CD4-positive, CD25-positive, alpha-beta regulatory T cell (primary cell): ENCODE measurements at regions not wholly inside any gene's neighbourhood (a gene's known extent, or its start where the extent isn't known, plus 50 kb on each side); places are given as distances from the start of the nearest gene placed in this dataset.

ENCODE experiments used
- ATAC-seq, 2 donors: fragments of 150-1000 bp; cut with Tn5 transposase; one replicate each; pipeline ENCODE4 v1.10.0; 2021; ENCODE audit warnings: low read depth in 2 of 2, moderate number of reproducible peaks in 2 of 2, moderate library complexity in 1 of 2
- DNase-seq, 3 donors: peaks; one replicate each; pipeline versions ENCODE4 v3.0.0 to v3.0.0-alpha.2; 2012 to 2022; ENCODE audit warnings: mixed read lengths in 1 of 3
- H3K27ac ChIP-seq: one replicate; pipeline ENCODE4 v1.7.0; 2013; ENCODE audit warnings: mild to moderate bottlenecking, low read length; ENCODE audit not compliant: insufficient read depth, poor library complexity, severe bottlenecking
- H3K27me3 ChIP-seq: one replicate; pipeline ENCODE4 v1.7.0; 2013; ENCODE audit warnings: low read length; ENCODE audit not compliant: control insufficient read depth, insufficient read depth
- H3K36me3 ChIP-seq: one replicate; pipeline ENCODE4 v1.7.0; 2013; ENCODE audit warnings: mild to moderate bottlenecking, low read length, moderate library complexity; ENCODE audit not compliant: control insufficient read depth, insufficient read depth
- H3K4me1 ChIP-seq: 2 replicates; pipeline ENCODE4 v1.7.0; 2013; ENCODE audit warnings: mild to moderate bottlenecking, low read length; ENCODE audit not compliant: insufficient read depth, control insufficient read depth, poor library complexity, severe bottlenecking
- H3K4me3 ChIP-seq: one replicate; pipeline ENCODE4 v1.7.0; 2013; ENCODE audit warnings: low read depth, mild to moderate bottlenecking, low read length, moderate library complexity
- H3K9me3 ChIP-seq, 2 experiments: 1 replicate in 1 of 2; 2 replicates in 1 of 2; pipeline ENCODE4 v1.7.0; 2013; ENCODE audit warnings: low read length in 2 of 2, mild to moderate bottlenecking in 1 of 2, moderate library complexity in 1 of 2; ENCODE audit not compliant: control insufficient read depth in 2 of 2
- H3K27ac Mint-ChIP-seq, 3 donors: one replicate each; pipeline ENCODE4 v1.8.0; 2020 to 2022; ENCODE audit warnings: mild to moderate bottlenecking in 3 of 3, mixed read lengths in 3 of 3, moderate library complexity in 2 of 3
- H3K27me3 Mint-ChIP-seq: one replicate; pipeline ENCODE4 v1.8.0; 2022; ENCODE audit warnings: mild to moderate bottlenecking, mixed read lengths
- H3K36me3 Mint-ChIP-seq: one replicate; pipeline ENCODE4 v1.8.0; 2020; ENCODE audit warnings: mixed read lengths
- H3K4me1 Mint-ChIP-seq, 4 donors: one replicate each; pipeline ENCODE4 v1.8.0; 2020 to 2022; ENCODE audit warnings: mixed read lengths in 4 of 4, mild to moderate bottlenecking in 1 of 4
- H3K4me3 Mint-ChIP-seq, 4 donors: one replicate each; pipeline ENCODE4 v1.8.0; 2020 to 2022; ENCODE audit warnings: mild to moderate bottlenecking in 4 of 4, mixed read lengths in 4 of 4, moderate library complexity in 3 of 4
- H3K9me3 Mint-ChIP-seq, 7 donors: one replicate each; pipeline ENCODE4 v1.8.0; 2020 to 2022; ENCODE audit warnings: mixed read lengths in 7 of 7, mild to moderate bottlenecking in 3 of 7, moderate library complexity in 2 of 7

DNA sequence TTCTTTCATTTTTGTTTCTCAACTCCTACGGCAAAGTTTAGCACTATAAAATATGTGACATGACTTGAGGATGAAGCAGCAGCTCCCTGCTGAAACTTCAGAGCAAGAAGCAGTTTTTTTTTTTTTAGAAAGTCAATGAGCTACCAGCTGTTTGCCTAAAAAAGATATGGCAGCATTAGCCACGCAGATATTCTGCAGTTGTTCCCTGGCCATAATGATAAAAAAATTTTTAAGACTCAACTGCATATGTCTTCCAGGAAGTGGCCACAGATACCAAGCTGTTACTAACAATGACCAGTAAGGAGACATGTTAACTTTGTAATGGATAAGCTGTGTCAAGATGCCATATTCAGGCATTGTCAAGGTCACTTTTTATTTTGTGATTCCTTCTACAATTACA, 319.6 kb upstream of the CDH11 start:
- H3K4me3 Mint-ChIP-seq = no peak overlapping the region
- H3K36me3 Mint-ChIP-seq = no peaks in the 10 kb centered on the region
- peaks cover 1 to 27% (median 5%) of the 10 kb centered on the region in 7 donors for H3K9me3 Mint-ChIP-seq
- H3K4me1 Mint-ChIP-seq = no peaks in the 10 kb centered on the region
- Histone ChIP-seq H3K4me1 (no peaks in the 10 kb centered on the region), H3K9me3 (no peaks in the 10 kb centered on the region), H3K27me3 (no peaks in the 10 kb centered on the region), H3K27ac (no peak overlapping the region), H3K36me3 (no peaks in the 10 kb centered on the region), H3K4me3 (no peak overlapping the region)
- ATAC-seq (no peak), DNase-seq (no peak)
- no peaks in the 10 kb centered on the region for H3K27me3 Mint-ChIP-seq
- H3K27ac Mint-ChIP-seq = no peak overlapping the region

DNA sequence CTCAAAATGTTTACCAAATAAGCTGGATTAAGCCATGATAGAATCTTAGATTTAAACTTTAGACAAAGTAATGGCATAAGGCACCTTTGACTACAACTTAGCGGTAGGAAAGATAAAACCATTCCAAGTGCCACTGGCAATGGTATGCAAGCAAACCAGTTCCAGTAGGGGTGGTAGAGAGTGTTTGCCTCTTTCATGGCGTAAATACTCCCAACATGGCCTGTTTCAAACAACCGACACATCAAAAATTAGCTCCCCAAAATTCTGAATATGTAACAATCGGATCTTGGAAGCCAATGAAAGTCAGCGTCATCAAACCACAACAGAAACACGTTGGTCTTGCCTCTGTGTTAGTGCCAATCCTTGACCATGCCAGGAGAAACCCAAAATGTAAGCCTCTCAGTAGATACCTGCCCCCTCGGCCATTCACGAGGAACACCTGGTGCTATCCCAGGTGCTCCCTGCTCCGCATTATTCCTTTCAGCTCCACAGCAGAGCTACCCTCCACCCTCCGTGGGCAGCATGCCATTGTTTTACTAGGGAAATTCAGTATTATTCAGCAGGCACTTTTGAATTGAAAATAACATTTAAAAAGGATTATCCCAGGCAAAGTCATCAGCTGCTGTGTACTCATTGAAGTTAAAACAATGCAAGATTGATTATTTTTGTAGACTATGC, 307.8 kb upstream of the CDH11 start:
- no peak overlapping the region for H3K4me3 ChIP-seq
- Mint-ChIP-seq H3K27me3 (no peaks in the 10 kb centered on the region), H3K27ac (no peak overlapping the region), H3K4me3 (no peak overlapping the region), H3K9me3 (peaks cover 0 to 31% (median 5%) of the 10 kb centered on the region in 7 donors), H3K36me3 (no peaks in the 10 kb centered on the region), H3K4me1 (no peaks in the 10 kb centered on the region)
- no peaks in the 10 kb centered on the region for H3K9me3 ChIP-seq
- DNase-seq (no peak), ATAC-seq (no peak)
- no peaks in the 10 kb centered on the region for H3K27me3 ChIP-seq
- H3K36me3 ChIP-seq = no peaks in the 10 kb centered on the region
- H3K27ac ChIP-seq = no peak overlapping the region
- no peaks in the 10 kb centered on the region for H3K4me1 ChIP-seq

DNA sequence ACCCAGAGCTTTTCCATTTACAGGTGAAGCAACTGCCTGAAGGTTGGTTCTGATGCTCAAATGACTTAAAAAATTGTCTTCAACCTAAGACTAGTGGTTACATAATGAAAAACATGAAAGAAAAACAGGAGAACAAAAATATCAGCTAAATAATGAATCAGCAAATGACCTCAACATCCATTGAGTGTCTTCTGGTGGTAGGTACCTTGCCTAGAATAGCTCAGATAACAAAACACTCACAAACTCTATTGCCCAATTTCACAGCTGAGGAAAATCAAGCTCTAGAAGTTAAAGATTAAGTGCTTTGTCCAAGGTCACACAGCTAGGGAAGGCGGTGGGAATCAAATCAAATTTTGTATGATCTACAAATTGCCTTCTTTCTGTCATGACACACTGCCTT, 304.6 kb upstream of the CDH11 start:
- DNase-seq (no peak), ATAC-seq (no peak)
- H3K27me3 Mint-ChIP-seq = no peaks in the 10 kb centered on the region
- Histone ChIP-seq H3K36me3 (no peaks in the 10 kb centered on the region), H3K9me3 (no peaks in the 10 kb centered on the region), H3K4me3 (no peak overlapping the region), H3K4me1 (no peaks in the 10 kb centered on the region), H3K27me3 (no peaks in the 10 kb centered on the region), H3K27ac (no peak overlapping the region)
- no peaks in the 10 kb centered on the region for H3K36me3 Mint-ChIP-seq
- H3K4me3 Mint-ChIP-seq = no peak overlapping the region
- peaks cover 0 to 29% (median 5%) of the 10 kb centered on the region in 7 donors for H3K9me3 Mint-ChIP-seq
- no peaks in the 10 kb centered on the region for H3K4me1 Mint-ChIP-seq
- H3K27ac Mint-ChIP-seq = no peak overlapping the region

DNA sequence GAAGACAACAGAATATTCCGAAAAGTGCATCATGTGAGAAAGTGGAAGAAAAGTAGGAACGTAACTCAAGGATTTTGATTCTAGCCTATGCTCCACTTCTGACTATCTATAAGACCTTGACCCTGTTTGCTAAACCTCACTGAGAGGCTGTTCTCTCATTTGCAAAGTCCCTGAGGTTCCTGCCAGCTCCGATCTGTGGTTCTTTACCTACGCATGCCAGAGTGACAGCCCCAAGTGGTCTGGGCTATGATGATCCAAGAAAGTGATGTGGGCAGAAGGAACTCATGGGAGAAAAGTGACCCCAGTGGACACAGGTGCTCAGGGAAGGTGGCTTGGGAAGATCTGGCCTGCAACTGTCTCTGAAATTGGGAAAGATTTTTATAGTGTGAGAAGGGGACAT, 301.1 kb upstream of the CDH11 start:
- Mint-ChIP-seq H3K36me3 (no peaks in the 10 kb centered on the region), H3K27me3 (no peaks in the 10 kb centered on the region), H3K4me1 (no peaks in the 10 kb centered on the region), H3K4me3 (no peak overlapping the region), H3K27ac (no peak overlapping the region), H3K9me3 (peaks cover 0 to 36% (median 8%) of the 10 kb centered on the region in 7 donors)
- DNase-seq = no peak
- ATAC-seq = no peak
- H3K9me3 ChIP-seq = no peaks in the 10 kb centered on the region
- H3K4me1 ChIP-seq = no peaks in the 10 kb centered on the region
- H3K36me3 ChIP-seq = no peaks in the 10 kb centered on the region
- H3K4me3 ChIP-seq = no peak overlapping the region
- H3K27me3 ChIP-seq = no peaks in the 10 kb centered on the region
- H3K27ac ChIP-seq = no peak overlapping the region

DNA sequence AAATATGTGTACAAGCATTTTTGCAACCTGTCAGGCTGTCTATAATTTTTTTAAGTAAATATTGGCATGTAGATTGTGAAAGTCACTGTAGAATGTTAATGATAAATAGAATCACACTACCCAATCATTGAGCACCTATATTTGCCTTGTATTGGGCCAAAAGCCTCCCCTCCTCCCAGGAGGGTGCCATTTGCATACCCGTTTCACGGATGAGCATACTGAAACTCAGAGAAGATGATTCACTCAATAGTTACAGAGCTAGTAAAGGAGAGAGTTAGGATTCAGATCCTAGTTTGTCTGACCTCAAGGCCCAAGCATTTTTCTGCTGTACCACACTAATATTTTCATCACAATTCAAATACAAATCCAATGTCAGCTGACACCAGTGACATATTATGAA, 299.7 kb upstream of the CDH11 start:
- Histone ChIP-seq H3K27ac (no peak overlapping the region), H3K4me1 (no peaks in the 10 kb centered on the region), H3K36me3 (no peaks in the 10 kb centered on the region), H3K9me3 (no peaks in the 10 kb centered on the region), H3K4me3 (no peak overlapping the region), H3K27me3 (no peaks in the 10 kb centered on the region)
- Mint-ChIP-seq H3K27me3 (no peaks in the 10 kb centered on the region), H3K4me1 (no peaks in the 10 kb centered on the region), H3K36me3 (no peaks in the 10 kb centered on the region), H3K4me3 (no peak overlapping the region), H3K9me3 (peaks cover 0 to 35% (median 8%) of the 10 kb centered on the region in 7 donors), H3K27ac (no peak overlapping the region)
- ATAC-seq (no peak), DNase-seq (no peak)

DNA sequence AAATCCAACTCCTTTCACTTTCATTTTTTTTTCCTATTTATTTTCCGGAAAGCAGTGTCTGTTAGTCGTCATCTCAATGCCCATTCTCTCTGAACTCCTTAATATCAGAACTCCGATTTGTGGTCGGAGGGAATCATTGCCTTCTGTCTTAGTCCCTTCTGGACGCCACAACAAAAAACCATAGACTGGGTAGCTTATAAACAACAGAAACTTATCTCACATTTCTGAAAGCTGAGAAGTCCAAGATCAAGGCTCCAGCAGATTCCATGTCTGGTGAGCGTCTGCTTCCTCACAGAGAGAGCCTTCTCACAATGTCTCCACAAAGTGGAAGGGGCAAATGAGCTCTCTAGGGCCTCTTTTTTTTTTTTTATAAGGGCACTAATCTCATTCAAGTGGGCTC, 296.6 kb upstream of the CDH11 start:
- ATAC-seq (no peak), DNase-seq (no peak)
- Mint-ChIP-seq H3K4me3 (no peak overlapping the region), H3K9me3 (peaks cover 0 to 22% (median 9%) of the 10 kb centered on the region in 7 donors), H3K4me1 (no peaks in the 10 kb centered on the region), H3K36me3 (no peaks in the 10 kb centered on the region), H3K27ac (no peak overlapping the region), H3K27me3 (no peaks in the 10 kb centered on the region)
- Histone ChIP-seq H3K4me1 (no peaks in the 10 kb centered on the region), H3K9me3 (no peaks in the 10 kb centered on the region), H3K27ac (no peak overlapping the region), H3K4me3 (no peak overlapping the region), H3K36me3 (no peaks in the 10 kb centered on the region), H3K27me3 (no peaks in the 10 kb centered on the region)

DNA sequence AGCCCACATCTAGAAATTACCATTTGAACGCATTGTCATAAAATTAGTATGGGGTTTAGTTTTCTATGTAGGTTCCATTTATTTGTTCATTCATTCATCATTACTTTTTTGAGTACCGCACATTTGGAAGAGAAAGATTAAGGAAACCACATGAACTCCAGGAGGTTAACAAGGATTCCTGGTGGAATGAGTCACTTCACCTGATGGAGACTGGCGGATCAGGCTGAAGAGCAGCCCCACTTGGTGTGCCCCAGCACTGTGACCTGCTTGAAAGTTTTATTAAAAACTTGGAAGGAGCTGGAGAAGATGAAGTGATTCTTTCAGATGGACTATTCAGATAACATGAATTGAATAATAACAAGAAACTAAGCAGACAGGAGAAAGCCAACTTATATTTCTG, 293.6 kb upstream of the CDH11 start:
- Mint-ChIP-seq H3K9me3 (peaks cover 1 to 17% (median 8%) of the 10 kb centered on the region in 7 donors), H3K27me3 (no peaks in the 10 kb centered on the region), H3K36me3 (no peaks in the 10 kb centered on the region), H3K4me1 (no peaks in the 10 kb centered on the region), H3K4me3 (no peak overlapping the region), H3K27ac (peak overlapping the region in 1 of 3 donors; percentile 34)
- H3K36me3 ChIP-seq = no peaks in the 10 kb centered on the region
- ATAC-seq (no peak), DNase-seq (no peak)
- no peaks in the 10 kb centered on the region for H3K27me3 ChIP-seq
- no peaks in the 10 kb centered on the region for H3K9me3 ChIP-seq
- no peak overlapping the region for H3K27ac ChIP-seq
- H3K4me1 ChIP-seq = no peaks in the 10 kb centered on the region
- H3K4me3 ChIP-seq = no peak overlapping the region

DNA sequence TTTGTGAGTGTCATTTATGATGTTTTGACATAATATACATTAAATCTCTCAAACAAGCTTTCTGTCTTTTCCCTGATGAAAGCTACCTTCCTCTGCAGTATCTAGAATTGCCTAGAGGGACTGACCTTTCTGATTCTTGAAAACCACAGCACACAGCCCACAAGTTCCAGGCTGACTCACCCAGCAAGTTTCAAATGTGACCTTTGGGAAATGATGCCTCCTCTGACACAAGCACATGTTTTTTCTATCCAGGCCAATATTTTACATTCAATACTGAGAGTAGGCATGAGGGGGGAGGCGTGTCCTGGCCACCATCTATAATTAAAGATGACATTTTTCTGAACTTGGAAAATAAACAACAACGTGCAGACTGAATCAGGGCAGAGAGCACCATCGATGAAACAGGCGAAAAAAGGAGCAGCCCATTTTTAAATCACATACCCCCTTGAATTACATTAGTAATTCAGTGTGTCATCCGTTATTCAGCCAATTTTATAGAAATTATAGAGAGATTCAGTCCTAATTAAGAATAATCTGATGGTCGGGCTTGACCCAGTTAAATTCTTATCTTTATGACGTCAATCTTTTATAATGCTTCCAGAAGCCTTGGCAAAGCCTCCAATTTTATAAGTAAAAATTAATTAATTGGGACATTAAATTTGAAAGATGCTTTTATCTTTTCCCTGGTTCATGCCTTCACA, 292.6 kb upstream of the CDH11 start:
- Mint-ChIP-seq H3K4me3 (no peak overlapping the region), H3K9me3 (peaks cover 1 to 17% (median 8%) of the 10 kb centered on the region in 7 donors)
- DNase-seq = no peak

More for the DNA sequence above, 292.6 kb upstream of the CDH11 start:
- no peak overlapping the region for H3K27ac ChIP-seq
- no peaks in the 10 kb centered on the region for H3K27me3 Mint-ChIP-seq
- H3K27me3 ChIP-seq = no peaks in the 10 kb centered on the region
- no peaks in the 10 kb centered on the region for H3K36me3 ChIP-seq
- ATAC-seq = no peak
- no peak overlapping the region for H3K4me3 ChIP-seq
- no peaks in the 10 kb centered on the region for H3K4me1 Mint-ChIP-seq
- no peak overlapping the region for H3K27ac Mint-ChIP-seq
- no peaks in the 10 kb centered on the region for H3K36me3 Mint-ChIP-seq
- peaks cover 0 to 4% of the 10 kb centered on the region in 2 experiments for H3K9me3 ChIP-seq
- no peaks in the 10 kb centered on the region for H3K4me1 ChIP-seq
